GM12878 (cell line): ENCODE measurements at regions not wholly inside any gene's neighbourhood (a gene's known extent, or its start where the extent isn't known, plus 50 kb on each side); places are given as distances from the start of the nearest gene placed in this dataset.

Experiments used
- ATAC-seq: fragments of 200-7000 bp; cut with Tn5 transposase; 3 replicates; pipeline ENCODE4 v1.9.1; 2020; ENCODE audit warnings: mild to moderate bottlenecking, moderate library complexity
- BruUV-seq: library from RNA; stranded (reverse); fragments of 400-500 nt; replicated peaks from 2 replicates; lab custom pipeline; 2021; lab: Mats Ljungman, UMichigan
- CTCF ChIA-PET: fragments of 300-600 bp; sonication (Branson Sonifier 250); formaldehyde crosslinking; extraction: SDS; loops from one replicate; lab custom pipeline; 2021; ENCODE audit warnings: inconsistent platforms; lab: Yijun Ruan, JAX
- POLR2A ChIA-PET: fragments of 350-600 bp; formaldehyde crosslinking; extraction: SDS; loops from one replicate; lab custom pipeline; 2021; ENCODE audit warnings: inconsistent platforms; lab: Charles Lee
- RAD21 ChIA-PET: fragments of 300-600 bp; sonication (Branson Sonifier 250); formaldehyde crosslinking; loops from one replicate; lab custom pipeline; 2023; ENCODE audit warnings: antibody characterized with exemption; ENCODE audit not compliant: unreplicated experiment; lab: Charles Lee
- SMC1A ChIA-PET: fragments of 300-600 bp; sonication (Branson Sonifier 250); formaldehyde crosslinking; loops from one replicate; lab custom pipeline; 2023; ENCODE audit not compliant: unreplicated experiment, uncharacterized antibody; lab: Charles Lee
- DNase-seq: peaks from one replicate; pipeline ENCODE4 v3.0.0-alpha.2; 2011; ENCODE audit warnings: low read depth, low spot score
- FAIRE-seq: peaks from 3 replicates; lab custom pipeline; 2011; peaks lifted over from hg19 to GRCh38; lab: Jason Lieb, UNC
- H2AFZ ChIP-seq: 2 replicates; pipeline ENCODE4 v1.6.0; 2011; ENCODE audit warnings: low read depth, low read length, control low read depth; ENCODE audit not compliant: control insufficient read depth
- H3K27ac ChIP-seq: 2 replicates; pipeline ENCODE4 v1.5.1; 2011; ENCODE audit warnings: control low read depth; ENCODE audit not compliant: control insufficient read depth, insufficient read depth
- H3K27me3 ChIP-seq, 2 experiments: replicated peaks in 1 of 2; 2 replicates each; pipeline versions ENCODE4 v1.6.0 to v1.6.1; 2011; ENCODE audit warnings: low read length in 1 of 2; ENCODE audit not compliant: control insufficient read depth in 2 of 2, insufficient read depth in 2 of 2
- H3K36me3 ChIP-seq, 2 experiments: 2 replicates each; pipeline ENCODE4 v1.5.1; 2011; ENCODE audit warnings: low read length in 1 of 2; ENCODE audit not compliant: control insufficient read depth in 2 of 2, insufficient read depth in 2 of 2
- H3K4me1 ChIP-seq: 2 replicates; pipeline ENCODE4 v1.6.1; 2011; ENCODE audit warnings: mild to moderate bottlenecking, low read length, moderate library complexity, mixed read lengths; ENCODE audit not compliant: control insufficient read depth, insufficient read depth
- H3K4me2 ChIP-seq: 2 replicates; pipeline ENCODE4 v1.6.0; 2011; ENCODE audit warnings: control low read depth; ENCODE audit not compliant: control insufficient read depth, insufficient read depth
- H3K4me3 ChIP-seq: fragments of 200-600 bp; sonication (generic); 2 replicates; pipeline ENCODE4 v1.5.1; 2016
- H3K79me2 ChIP-seq: 2 replicates; pipeline ENCODE4 v1.6.0; 2011; ENCODE audit warnings: low read length; ENCODE audit not compliant: control insufficient read depth, insufficient read depth
- H3K9ac ChIP-seq: 2 replicates; pipeline ENCODE4 v1.8.0; 2011; ENCODE audit warnings: low read length, control low read depth, mixed read lengths; ENCODE audit not compliant: control insufficient read depth, insufficient read depth
- H3K9me3 ChIP-seq: replicated peaks from 3 replicates; pipeline ENCODE4 v1.5.1; 2011; ENCODE audit warnings: mild to moderate bottlenecking, low read length; ENCODE audit not compliant: control insufficient read depth, insufficient read depth
- H4K20me1 ChIP-seq: 2 replicates; pipeline ENCODE4 v1.6.0; 2011; ENCODE audit not compliant: control insufficient read depth, insufficient read depth
- ATF3 ChIP-seq: IDR thresholded peaks from 2 replicates; pipeline ENCODE4 v1.6.1; 2011; ENCODE audit warnings: low read depth, mild to moderate bottlenecking, low read length, moderate library complexity, borderline replicate concordance; ENCODE audit errors: extremely low read depth
- CEBPZ ChIP-seq: fragments of 150-350 bp; IDR thresholded peaks from 2 replicates; pipeline ENCODE4 v1.6.1; 2016; ENCODE audit warnings: low read depth, low read length
- DPF2 ChIP-seq: fragments of 450-650 bp; IDR thresholded peaks from 2 replicates; pipeline ENCODE4 v1.6.1; 2017; ENCODE audit warnings: mild to moderate bottlenecking
- E4F1 ChIP-seq: fragments of 450-650 bp; IDR thresholded peaks from 2 replicates; pipeline ENCODE4 v1.6.1; 2018; ENCODE audit warnings: borderline replicate concordance, mild to moderate bottlenecking; ENCODE audit not compliant: partially characterized antibody
- EGR1 ChIP-seq, 2 experiments: IDR thresholded peaks; 1 replicate in 1 of 2; 2 replicates in 1 of 2; pipeline ENCODE4 v1.6.1; 2011 to 2012; ENCODE audit warnings: low read depth in 2 of 2, low read length in 2 of 2, borderline replicate concordance in 1 of 2, mild to moderate bottlenecking in 1 of 2, moderate library complexity in 1 of 2
- EP300 ChIP-seq, 2 experiments: fragments of 150-350 bp in 1 of 2; IDR thresholded peaks; 2 replicates each; pipeline ENCODE4 v1.6.1; 2011 to 2012; ENCODE audit warnings: low read depth in 2 of 2, low read length in 2 of 2, borderline replicate concordance in 1 of 2, improper control_type of control experiment in 1 of 2, inconsistent platforms in 1 of 2; ENCODE audit not compliant: control insufficient read depth in 1 of 2
- HDAC2 ChIP-seq: fragments of 200-600 bp; sonication (generic); IDR thresholded peaks from 2 replicates; pipeline ENCODE4 v1.6.1; 2017
- MEF2B ChIP-seq: fragments of 450-650 bp; IDR thresholded peaks from 2 replicates; pipeline ENCODE4 v1.6.1; 2018; ENCODE audit warnings: mild to moderate bottlenecking, moderate library complexity; ENCODE audit not compliant: partially characterized antibody, poor library complexity, severe bottlenecking
- MTA3 ChIP-seq: IDR thresholded peaks from 2 replicates; pipeline ENCODE4 v1.6.1; 2012; ENCODE audit warnings: low read length, inconsistent platforms, borderline replicate concordance
- NFIC ChIP-seq: IDR thresholded peaks from 2 replicates; pipeline ENCODE4 v1.6.1; 2012; ENCODE audit warnings: low read depth, mild to moderate bottlenecking, inconsistent platforms, low read length, moderate library complexity
- NR2F1 ChIP-seq: fragments of 450-650 bp; conservative IDR thresholded peaks from 2 replicates; pipeline ENCODE4 v1.6.1; 2017; ENCODE audit warnings: mild to moderate bottlenecking
- NRF1 ChIP-seq: conservative IDR thresholded peaks from 2 replicates; pipeline ENCODE4 v1.6.1; 2011; ENCODE audit warnings: mild to moderate bottlenecking, low read depth, low read length, improper control_type of control experiment
- RB1 ChIP-seq: fragments of 450-650 bp; formaldehyde crosslinking; IDR thresholded peaks from 2 replicates; pipeline ENCODE4 v1.6.1; 2017; ENCODE audit warnings: mild to moderate bottlenecking, borderline replicate concordance
- RCOR1 ChIP-seq: conservative IDR thresholded peaks from 2 replicates; pipeline ENCODE4 v1.6.1; 2012; ENCODE audit warnings: low read depth, low read length, improper control_type of control experiment
- STAT1 ChIP-seq: fragments of 450-650 bp; conservative IDR thresholded peaks from 2 replicates; pipeline ENCODE4 v1.6.1; 2014; ENCODE audit warnings: antibody characterized with exemption, mild to moderate bottlenecking
- TAF1 ChIP-seq: IDR thresholded peaks from 2 replicates; pipeline ENCODE4 v1.6.1; 2011; ENCODE audit warnings: mild to moderate bottlenecking, low read depth, low read length, borderline replicate concordance
- TCF12 ChIP-seq: IDR thresholded peaks from 2 replicates; pipeline ENCODE4 v1.6.1; 2011; ENCODE audit warnings: low read depth, mild to moderate bottlenecking, low read length
- ZNF622 ChIP-seq: fragments of 450-650 bp; IDR thresholded peaks from 2 replicates; pipeline ENCODE4 v1.6.1; 2017; ENCODE audit warnings: mild to moderate bottlenecking, inconsistent platforms
- WGBS: methylation state at CpG from one replicate; pipeline ENCODE4 v1.1.6; 2016; ENCODE audit warnings: low lambda C conversion rate; ENCODE audit not compliant: insufficient replicate concordance, insufficient coverage; ENCODE audit errors: missing lambda C conversion rate; 5-methylcytosine and 5-hydroxymethylcytosine counted together
- in situ Hi-C: fragments of 300-500 bp; cut with MboI; formaldehyde crosslinking; loops from 9 replicates; pipeline ENCODE4 v1.14.3; 2018; ENCODE audit warnings: mixed read lengths
- intact Hi-C: fragments of 100-400 bp; cut with micrococcal nuclease; formaldehyde crosslinking; loops from one replicate; pipeline ENCODE4 v1.14.2; 2022; ENCODE audit not compliant: unreplicated experiment

DNA sequence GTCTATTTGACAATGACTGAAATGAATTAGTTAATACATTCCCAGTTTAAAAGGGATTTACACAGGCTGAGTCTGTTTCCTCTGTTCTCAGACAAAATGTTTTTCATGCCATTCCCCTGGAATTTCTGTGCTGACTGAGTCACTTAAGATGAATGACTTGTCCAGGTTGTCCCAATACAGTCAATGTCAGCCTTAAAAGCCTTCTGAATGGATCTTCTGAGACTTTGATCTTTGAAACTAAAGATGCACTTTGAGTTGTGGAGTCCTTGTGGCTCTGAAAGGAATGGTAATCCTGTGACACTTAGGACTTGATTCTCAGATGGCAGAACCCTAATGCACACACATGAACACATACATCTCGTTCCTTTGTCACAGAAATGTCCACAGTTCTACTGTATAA, 622.2 kb upstream of the GRID2 start:
- H2AFZ ChIP-seq = no peak overlapping the region
- WGBS = 0% methylated on average over 1 of the region's 1 CpG
- H3K27ac ChIP-seq = no peak overlapping the region
- no peaks in the 10 kb centered on the region for H3K9me3 ChIP-seq
- SMC1A ChIA-PET = no interaction called here
- no peaks in the 10 kb centered on the region for H3K79me2 ChIP-seq
- H4K20me1 ChIP-seq = no peaks in the 10 kb centered on the region
- CTCF ChIA-PET = no interaction called here
- TF ChIP-seq NR2F1 = no peak
- TF ChIP-seq MTA3 = no peak
- no peak for TF ChIP-seq RCOR1
- TF ChIP-seq HDAC2 = no peak
- no peak for TF ChIP-seq STAT1
- no peak for TF ChIP-seq TCF12
- no peak for TF ChIP-seq E4F1
- TF ChIP-seq MEF2B = no peak
- TF ChIP-seq EGR1 (IDR thresholded peaks at IDR 0.05; ENCODE audit: borderline replicate concordance in 1 of 2, low read depth in 2 of 2, low read length in 2 of 2) = no peak
- TF ChIP-seq DPF2 = no peak
- TF ChIP-seq RB1 = no peak
- TF ChIP-seq EP300 (IDR thresholded peaks at IDR 0.05; ENCODE audit: borderline replicate concordance in 1 of 2, control insufficient read depth in 1 of 2, low read depth in 2 of 2, low read length in 2 of 2) = no peak
- no peak for TF ChIP-seq ATF3
- TF ChIP-seq TAF1 = no peak
- TF ChIP-seq NRF1 = no peak
- TF ChIP-seq NFIC = no peak
- no peak for TF ChIP-seq CEBPZ
- TF ChIP-seq ZNF622 = no peak
- no peak overlapping the region for H3K4me2 ChIP-seq
- no TSS peak for BruUV-seq
- H3K36me3 ChIP-seq = no peaks in the 10 kb centered on the region
- no peak overlapping the region for H3K9ac ChIP-seq
- POLR2A ChIA-PET = no interaction called here
- DNase-seq = no peak
- ATAC-seq = no peak
- no peak for FAIRE-seq
- no peaks in the 10 kb centered on the region for H3K27me3 ChIP-seq
- in situ Hi-C loops (no loop called here), intact Hi-C loops (no loop called here)
- H3K4me3 ChIP-seq = no peak overlapping the region
- no peaks in the 10 kb centered on the region for H3K4me1 ChIP-seq
- RAD21 ChIA-PET = no interaction called here
